Coronary artery (tissue), 2 donors: ENCODE measurements at regions not wholly inside any gene's neighbourhood (a gene's known extent, or its start where the extent isn't known, plus 50 kb on each side); places are given as distances from the start of the nearest gene placed in this dataset.

Experiments
- DNase-seq: peaks from one replicate; pipeline ENCODE4 v3.0.0-alpha.2; 2017; ENCODE audit warnings: low spot score
- H3K27ac ChIP-seq, 2 donors: fragments of 200-600 bp; sonication (generic); one replicate each; pipeline ENCODE4 v1.5.1; 2016 to 2019
- H3K4me3 ChIP-seq: fragments of 200-600 bp; sonication (generic); 2 replicates; pipeline ENCODE4 v1.5.1; 2016; ENCODE audit warnings: mild to moderate bottlenecking, moderate library complexity
- TF ChIP-seq, protein P1 (sequence below): fragments of 200-600 bp; sonication (generic); IDR thresholded peaks from one replicate; pipeline ENCODE4 v1.5.1; 2019; ENCODE audit warnings: antibody characterized with exemption

DNA sequence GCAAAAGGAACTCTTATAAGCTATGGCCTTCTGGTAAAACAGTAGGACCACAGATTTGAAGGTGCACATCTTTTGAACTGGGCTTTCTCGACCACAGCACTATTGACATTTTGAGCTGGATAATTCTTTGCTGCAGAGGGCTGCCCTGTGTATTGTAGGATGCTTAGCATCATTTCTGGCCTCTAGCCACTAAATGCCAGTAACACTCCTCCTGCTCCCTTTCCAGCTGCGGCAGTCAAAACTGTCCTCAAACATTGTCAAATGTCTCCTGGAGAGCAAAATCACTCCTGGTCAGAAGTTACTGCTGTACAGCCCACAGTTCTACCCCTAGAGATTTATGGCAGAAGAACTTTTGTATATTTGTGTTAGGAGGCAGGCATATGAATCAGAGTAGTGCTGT is 836.7 kb downstream of the PLA2G4A start:
- DNase-seq: no peak
- TF ChIP-seq, protein P1, sequence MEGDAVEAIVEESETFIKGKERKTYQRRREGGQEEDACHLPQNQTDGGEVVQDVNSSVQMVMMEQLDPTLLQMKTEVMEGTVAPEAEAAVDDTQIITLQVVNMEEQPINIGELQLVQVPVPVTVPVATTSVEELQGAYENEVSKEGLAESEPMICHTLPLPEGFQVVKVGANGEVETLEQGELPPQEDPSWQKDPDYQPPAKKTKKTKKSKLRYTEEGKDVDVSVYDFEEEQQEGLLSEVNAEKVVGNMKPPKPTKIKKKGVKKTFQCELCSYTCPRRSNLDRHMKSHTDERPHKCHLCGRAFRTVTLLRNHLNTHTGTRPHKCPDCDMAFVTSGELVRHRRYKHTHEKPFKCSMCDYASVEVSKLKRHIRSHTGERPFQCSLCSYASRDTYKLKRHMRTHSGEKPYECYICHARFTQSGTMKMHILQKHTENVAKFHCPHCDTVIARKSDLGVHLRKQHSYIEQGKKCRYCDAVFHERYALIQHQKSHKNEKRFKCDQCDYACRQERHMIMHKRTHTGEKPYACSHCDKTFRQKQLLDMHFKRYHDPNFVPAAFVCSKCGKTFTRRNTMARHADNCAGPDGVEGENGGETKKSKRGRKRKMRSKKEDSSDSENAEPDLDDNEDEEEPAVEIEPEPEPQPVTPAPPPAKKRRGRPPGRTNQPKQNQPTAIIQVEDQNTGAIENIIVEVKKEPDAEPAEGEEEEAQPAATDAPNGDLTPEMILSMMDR: no peak
- Histone ChIP-seq H3K27ac (no peak overlapping the region), H3K4me3 (no peak overlapping the region)

DNA sequence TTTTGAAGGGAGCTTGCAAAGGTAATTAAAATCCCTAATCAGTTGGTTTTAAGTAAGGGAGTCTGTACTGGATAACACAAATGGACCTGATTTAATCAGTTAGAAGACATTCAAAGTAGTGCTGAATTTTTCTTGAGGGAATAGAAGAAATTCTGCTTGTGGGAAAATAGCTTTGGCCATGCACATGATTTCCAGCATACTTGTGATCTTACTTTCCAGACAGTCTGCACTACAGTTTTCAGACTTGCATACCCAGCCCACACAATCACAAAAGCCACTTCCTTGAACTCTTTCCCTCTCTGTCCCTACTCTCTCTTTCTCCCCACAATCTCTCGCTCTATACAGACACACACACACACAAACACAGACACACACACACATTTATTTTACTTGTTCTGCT is 852.1 kb downstream of the PLA2G4A start:
- TF ChIP-seq, protein P1: no peak
- no peak overlapping the region for H3K4me3 ChIP-seq
- H3K27ac ChIP-seq: no peak overlapping the region
- no peak for DNase-seq

DNA sequence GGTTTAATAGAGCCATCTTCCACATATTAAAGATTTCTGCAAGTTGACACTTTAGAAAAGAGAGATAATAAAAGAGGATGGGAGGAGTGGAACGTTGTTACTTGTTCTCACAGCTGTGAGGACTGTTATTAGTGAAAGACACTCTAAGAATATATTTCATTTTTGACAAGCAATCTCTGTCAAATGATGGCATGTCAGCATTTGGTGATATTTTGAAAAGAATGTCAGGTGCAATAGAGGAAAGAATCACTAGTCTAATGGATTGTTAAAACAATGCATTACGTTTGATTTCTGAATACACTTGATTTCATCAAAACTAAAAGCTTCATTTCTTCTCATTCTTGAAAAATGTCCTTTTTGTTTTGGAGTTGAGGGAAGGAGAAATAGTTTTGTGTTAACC is 853.4 kb downstream of the PLA2G4A start:
- DNase-seq: no peak
- TF ChIP-seq, protein P1: no peak
- H3K4me3 ChIP-seq: no peak overlapping the region
- H3K27ac ChIP-seq: no peak overlapping the region

DNA sequence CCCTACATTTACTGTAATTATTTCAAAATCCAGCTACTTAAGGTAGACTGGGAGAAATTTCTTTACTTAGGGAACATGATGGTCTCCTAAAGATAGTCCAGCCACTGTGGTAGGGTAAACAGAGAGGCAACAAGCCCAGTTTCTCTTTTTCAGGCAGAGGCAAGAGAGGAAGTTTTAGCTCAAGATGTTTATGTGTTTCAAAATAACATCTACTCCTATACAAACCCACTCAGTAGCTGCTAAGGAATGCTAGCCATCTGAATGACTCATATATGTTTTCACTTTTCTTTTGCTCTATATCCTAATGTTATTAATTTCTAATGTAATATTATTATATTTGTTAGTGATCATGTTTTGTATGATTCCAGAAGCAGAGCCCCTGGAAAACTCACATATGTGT is 856.6 kb downstream of the PLA2G4A start:
- TF ChIP-seq, protein P1: no peak
- Histone ChIP-seq H3K27ac (no peak overlapping the region), H3K4me3 (no peak overlapping the region)
- no peak for DNase-seq

DNA sequence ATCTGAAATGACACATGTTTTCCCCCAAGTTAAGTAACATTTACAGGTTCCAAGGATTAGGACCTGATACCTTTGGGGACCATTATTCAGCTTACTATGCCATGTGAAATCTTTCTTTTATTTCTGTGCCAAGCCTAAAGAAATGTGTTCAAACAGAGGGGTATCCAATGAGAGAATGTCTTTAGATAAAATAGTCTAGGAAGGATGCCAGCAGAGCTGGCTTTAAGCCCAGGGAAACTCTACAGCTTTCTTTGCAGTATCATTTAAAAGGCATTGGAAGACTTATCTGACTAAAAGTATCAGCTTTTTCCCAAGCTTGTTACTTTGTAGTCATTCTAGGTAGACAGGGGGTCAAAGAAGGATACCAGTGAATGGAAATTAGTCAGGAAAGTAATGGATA is 860.4 kb downstream of the PLA2G4A start:
- H3K27ac ChIP-seq: no peak overlapping the region
- TF ChIP-seq, protein P1: no peak
- H3K4me3 ChIP-seq: no peak overlapping the region
- DNase-seq: no peak

DNA sequence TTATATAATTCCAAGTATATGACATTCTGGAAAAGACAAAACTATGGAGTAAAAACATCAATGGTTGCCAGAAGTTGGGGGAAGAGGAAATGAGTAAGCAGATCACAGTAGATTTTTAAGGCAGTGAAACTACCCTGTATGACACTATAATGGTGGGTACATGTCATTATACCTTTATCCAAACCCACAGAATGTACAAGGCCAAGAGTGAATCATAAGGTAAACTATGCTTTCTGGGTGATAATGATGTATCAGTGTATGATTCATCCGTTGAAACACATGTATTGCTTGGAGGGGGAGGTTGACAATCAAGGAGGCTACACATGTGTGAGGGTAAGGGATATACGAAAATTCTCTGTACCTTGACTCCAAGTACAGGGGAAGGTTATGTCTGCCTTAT is 862.7 kb downstream of the PLA2G4A start:
- TF ChIP-seq, protein P1: no peak
- Histone ChIP-seq H3K27ac (no peak overlapping the region), H3K4me3 (no peak overlapping the region)
- no peak for DNase-seq

DNA sequence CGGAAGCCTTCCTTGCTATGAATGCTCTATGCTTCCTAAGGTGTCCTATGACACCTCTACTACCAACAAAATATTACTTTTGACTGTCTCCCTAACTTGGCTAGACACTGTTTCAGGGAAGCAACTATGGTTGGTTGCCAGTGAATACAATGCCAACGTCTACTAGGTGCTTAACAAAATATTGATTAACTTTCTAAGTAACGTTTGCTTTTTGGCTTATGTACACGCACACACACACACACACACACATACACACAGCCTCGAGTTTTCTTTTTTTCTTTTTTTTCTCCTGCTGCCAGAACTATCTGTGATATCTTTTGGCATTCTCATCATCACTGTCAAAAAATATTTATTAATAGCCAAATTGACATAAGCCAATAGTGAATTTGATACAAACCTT is 864.0 kb downstream of the PLA2G4A start:
- H3K27ac ChIP-seq: no peak overlapping the region
- DNase-seq: no peak
- no peak overlapping the region for H3K4me3 ChIP-seq
- TF ChIP-seq, protein P1: no peak
